ENCODE measurements at regions not wholly inside any gene's neighbourhood (a gene's known extent, or its start where the extent isn't known, plus 50 kb on each side); places are given as distances from the start of the nearest gene placed in this dataset.

DNA sequence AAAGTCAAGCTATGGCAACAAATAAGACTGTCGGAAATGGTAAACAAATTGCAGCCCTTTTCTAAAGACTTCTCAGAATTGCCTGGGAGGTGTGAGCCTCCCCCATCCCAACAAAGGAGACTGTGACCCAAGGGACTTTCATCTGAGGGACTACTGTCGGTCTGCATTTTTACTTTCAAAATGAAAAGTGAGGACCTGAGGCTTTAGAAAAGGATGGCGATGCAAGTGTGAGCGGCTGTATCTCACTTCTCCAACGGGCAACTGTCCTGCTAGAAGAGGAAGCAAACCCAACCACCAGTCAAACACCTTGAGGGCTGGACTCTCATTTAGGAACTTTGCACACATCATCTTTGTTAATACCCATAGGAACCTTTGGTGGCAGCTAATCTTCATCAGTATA, 62.6 kb upstream of the CLNK start:
- no peaks in the 10 kb centered on the region for H3K27me3 ChIP-seq (ENCODE audit: insufficient read depth, poor library complexity, severe bottlenecking)
- no peak for ATAC-seq (ENCODE audit: low read depth)
- no peaks in the 10 kb centered on the region for H3K36me3 ChIP-seq (ENCODE audit: low read depth)
- H3K9me3 ChIP-seq (ENCODE audit: severe bottlenecking): no peaks in the 10 kb centered on the region
- TF ChIP-seq, protein P1, sequence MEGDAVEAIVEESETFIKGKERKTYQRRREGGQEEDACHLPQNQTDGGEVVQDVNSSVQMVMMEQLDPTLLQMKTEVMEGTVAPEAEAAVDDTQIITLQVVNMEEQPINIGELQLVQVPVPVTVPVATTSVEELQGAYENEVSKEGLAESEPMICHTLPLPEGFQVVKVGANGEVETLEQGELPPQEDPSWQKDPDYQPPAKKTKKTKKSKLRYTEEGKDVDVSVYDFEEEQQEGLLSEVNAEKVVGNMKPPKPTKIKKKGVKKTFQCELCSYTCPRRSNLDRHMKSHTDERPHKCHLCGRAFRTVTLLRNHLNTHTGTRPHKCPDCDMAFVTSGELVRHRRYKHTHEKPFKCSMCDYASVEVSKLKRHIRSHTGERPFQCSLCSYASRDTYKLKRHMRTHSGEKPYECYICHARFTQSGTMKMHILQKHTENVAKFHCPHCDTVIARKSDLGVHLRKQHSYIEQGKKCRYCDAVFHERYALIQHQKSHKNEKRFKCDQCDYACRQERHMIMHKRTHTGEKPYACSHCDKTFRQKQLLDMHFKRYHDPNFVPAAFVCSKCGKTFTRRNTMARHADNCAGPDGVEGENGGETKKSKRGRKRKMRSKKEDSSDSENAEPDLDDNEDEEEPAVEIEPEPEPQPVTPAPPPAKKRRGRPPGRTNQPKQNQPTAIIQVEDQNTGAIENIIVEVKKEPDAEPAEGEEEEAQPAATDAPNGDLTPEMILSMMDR (IDR thresholded peaks at IDR 0.05; ENCODE audit: poor library complexity, severe bottlenecking): no peak
- no peaks in the 10 kb centered on the region for H3K4me1 ChIP-seq (ENCODE audit: insufficient read depth, poor library complexity, severe bottlenecking)
- no peak overlapping the region for H3K4me3 ChIP-seq (ENCODE audit: severe bottlenecking)
- no peak for DNase-seq (ENCODE audit: low spot score)
- H3K27ac ChIP-seq (ENCODE audit: poor library complexity, severe bottlenecking): no peak overlapping the region

DNA sequence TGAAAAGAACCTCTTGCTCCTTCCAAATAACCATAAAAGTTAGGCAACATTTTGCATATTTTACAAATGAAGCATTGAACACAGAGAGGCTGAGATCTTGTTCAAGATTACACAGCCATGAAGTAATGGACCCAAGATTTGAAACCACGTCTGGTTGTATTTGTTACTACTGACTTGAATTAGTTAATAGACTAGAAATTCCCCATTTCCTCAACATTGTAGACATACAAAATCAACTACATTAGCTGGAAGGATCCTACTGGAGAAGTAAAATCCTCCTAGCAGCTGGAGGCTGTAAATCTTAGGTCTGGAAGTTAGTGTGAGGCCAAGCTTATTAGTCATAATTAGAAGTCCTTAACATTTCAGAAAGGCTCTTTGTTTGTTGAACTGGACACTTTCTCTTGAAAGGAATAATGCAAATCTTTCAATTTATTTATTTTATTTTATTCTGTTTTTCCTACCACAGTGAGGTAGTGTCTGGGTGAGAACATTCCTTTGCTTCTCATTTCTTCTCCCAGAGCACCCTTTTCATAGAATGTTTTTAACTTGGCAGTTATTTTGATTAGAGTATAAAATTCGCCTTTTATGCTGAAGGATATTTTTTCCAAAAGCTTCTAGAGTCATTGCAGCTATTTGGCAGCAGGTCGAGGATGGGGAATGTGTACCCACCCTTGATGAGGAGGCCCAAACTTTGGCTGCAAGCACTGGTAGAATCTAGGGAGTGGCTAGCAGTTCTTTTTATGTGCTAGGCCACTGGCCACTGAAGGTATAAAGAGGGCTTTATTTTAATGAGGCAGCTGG, 62.0 kb upstream of the CLNK start:
- no peak for DNase-seq (ENCODE audit: low spot score)
- Histone ChIP-seq H3K27ac (ENCODE audit: poor library complexity, severe bottlenecking) (no peak overlapping the region), H3K36me3 (ENCODE audit: low read depth) (no peaks in the 10 kb centered on the region), H3K4me3 (ENCODE audit: severe bottlenecking) (no peak overlapping the region), H3K27me3 (ENCODE audit: insufficient read depth, poor library complexity, severe bottlenecking) (no peaks in the 10 kb centered on the region), H3K9me3 (ENCODE audit: severe bottlenecking) (no peaks in the 10 kb centered on the region), H3K4me1 (ENCODE audit: insufficient read depth, poor library complexity, severe bottlenecking) (no peaks in the 10 kb centered on the region)
- TF ChIP-seq, protein P1 (IDR thresholded peaks at IDR 0.05; ENCODE audit: poor library complexity, severe bottlenecking): no peak
- no peak for ATAC-seq (ENCODE audit: low read depth)

DNA sequence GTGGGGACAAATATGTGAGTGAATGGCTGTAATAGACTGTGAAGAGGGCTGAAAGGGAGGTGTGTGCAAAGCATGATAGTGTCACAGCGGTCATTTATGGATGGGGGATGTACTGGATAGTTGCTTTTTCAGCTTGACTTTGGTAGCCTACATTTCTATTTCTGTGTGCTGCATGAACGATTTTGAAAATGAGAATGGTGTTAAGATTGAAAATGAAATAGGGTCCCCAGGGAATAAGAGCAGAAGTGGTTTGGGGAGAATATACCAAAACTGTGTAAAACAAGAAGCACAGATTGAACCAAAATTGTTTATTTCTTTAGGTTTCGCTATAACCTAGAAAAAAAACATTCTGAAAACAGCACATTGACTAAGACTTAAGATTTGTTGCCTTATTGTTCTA, 58.8 kb upstream of the CLNK start:
- no peaks in the 10 kb centered on the region for H3K27me3 ChIP-seq (ENCODE audit: insufficient read depth, poor library complexity, severe bottlenecking)
- DNase-seq (ENCODE audit: low spot score) (no peak), ATAC-seq (ENCODE audit: low read depth) (no peak)
- no peaks in the 10 kb centered on the region for H3K36me3 ChIP-seq (ENCODE audit: low read depth)
- no peak overlapping the region for H3K4me3 ChIP-seq (ENCODE audit: severe bottlenecking)
- TF ChIP-seq, protein P1 (IDR thresholded peaks at IDR 0.05; ENCODE audit: poor library complexity, severe bottlenecking): no peak
- no peaks in the 10 kb centered on the region for H3K9me3 ChIP-seq (ENCODE audit: severe bottlenecking)
- H3K27ac ChIP-seq (ENCODE audit: poor library complexity, severe bottlenecking): no peak overlapping the region
- no peaks in the 10 kb centered on the region for H3K4me1 ChIP-seq (ENCODE audit: insufficient read depth, poor library complexity, severe bottlenecking)

DNA sequence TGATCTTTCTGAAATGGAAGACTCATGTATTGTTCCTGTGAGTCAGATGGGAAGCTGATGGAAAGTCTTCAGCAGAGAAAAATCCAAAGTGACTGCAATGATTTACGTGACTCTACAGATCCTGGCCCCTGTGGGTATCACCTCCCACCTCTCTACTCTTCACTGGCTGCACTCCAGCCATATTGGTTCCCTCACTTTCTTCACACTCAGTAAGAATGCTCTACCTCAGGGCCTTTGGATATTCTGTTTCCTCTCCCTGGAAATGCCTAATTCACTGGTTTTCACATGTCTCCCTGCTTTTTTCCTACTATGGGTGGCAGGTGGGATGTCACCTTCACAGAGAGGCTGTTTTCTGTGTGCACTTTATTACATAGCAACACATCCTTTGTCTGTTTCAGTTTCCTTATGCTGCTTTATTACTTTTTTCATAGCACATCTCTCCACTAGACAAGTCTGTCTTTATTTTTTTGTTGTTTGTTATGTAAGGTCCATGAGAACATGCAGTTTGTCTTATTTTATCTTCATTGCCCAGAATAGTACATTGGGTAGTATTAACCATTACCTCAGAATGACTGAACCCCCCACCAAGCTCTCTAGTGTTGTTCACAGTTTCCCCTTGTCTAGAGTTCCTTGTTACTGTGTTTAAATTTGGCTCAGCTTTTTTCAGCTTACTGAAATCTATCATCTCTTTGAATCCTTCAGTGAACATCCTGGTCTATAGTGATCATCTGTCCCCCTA, 57.6 kb upstream of the CLNK start:
- no peaks in the 10 kb centered on the region for H3K4me1 ChIP-seq (ENCODE audit: insufficient read depth, poor library complexity, severe bottlenecking)
- no peaks in the 10 kb centered on the region for H3K27me3 ChIP-seq (ENCODE audit: insufficient read depth, poor library complexity, severe bottlenecking)
- H3K27ac ChIP-seq (ENCODE audit: poor library complexity, severe bottlenecking): no peak overlapping the region
- H3K36me3 ChIP-seq (ENCODE audit: low read depth): no peaks in the 10 kb centered on the region
- TF ChIP-seq, protein P1 (IDR thresholded peaks at IDR 0.05; ENCODE audit: poor library complexity, severe bottlenecking): no peak
- H3K4me3 ChIP-seq (ENCODE audit: severe bottlenecking): no peak overlapping the region
- H3K9me3 ChIP-seq (ENCODE audit: severe bottlenecking): no peaks in the 10 kb centered on the region
- DNase-seq (ENCODE audit: low spot score) (no peak), ATAC-seq (ENCODE audit: low read depth) (no peak)

Measured in RWPE2 (cell line).